ENCODE measurements at regions not wholly inside any gene's neighbourhood (a gene's known extent, or its start where the extent isn't known, plus 50 kb on each side); places are given as distances from the start of the nearest gene placed in this dataset.

GRCh38 chr2:180352620-180353019 lies 345.5 kb upstream of the CWC22 start:
- no peak for TF ChIP-seq ELK1 (IDR thresholded peaks at IDR 0.05; ENCODE audit: borderline replicate concordance, low read depth, low read length)
- TF ChIP-seq USF2 (IDR thresholded peaks at IDR 0.05; ENCODE audit: low read depth, low read length) = no peak
- no peak for TF ChIP-seq RAD21 (IDR thresholded peaks at IDR 0.05; ENCODE audit: low read length)
- no peak for TF ChIP-seq CHD1 (IDR thresholded peaks at IDR 0.05; ENCODE audit: low read depth, low read length)
- TF ChIP-seq RCOR1 (IDR thresholded peaks at IDR 0.05; ENCODE audit: insufficient replicate concordance, low read length) = no peak
- TF ChIP-seq CEBPB (IDR thresholded peaks at IDR 0.05; ENCODE audit: low read depth, low read length) = peak; percentile 57
- no peak for TF ChIP-seq SMC3 (IDR thresholded peaks at IDR 0.05; ENCODE audit: low read depth, low read length)
- H4K5ac ChIP-seq (ENCODE audit: low read depth, low read length) = no peak overlapping the region
- dilution Hi-C loops (cut with HindIII; ENCODE audit: low sequenced_read_pairs, unreplicated experiment) = no loop called here
- H3K9me3 ChIP-seq (ENCODE audit: control insufficient read depth, insufficient read depth, low read length) = 0 out of 2 replicates have a peak, but pooled peaks cover 2% of the 10 kb centered on the region
- H3K9ac ChIP-seq (ENCODE audit: low read depth, low read length) = no peak overlapping the region
- H2BK20ac ChIP-seq (ENCODE audit: low read depth, low read length) = no peak overlapping the region
- H2AFZ ChIP-seq (replicated peaks; ENCODE audit: low read length, poor library complexity) = no peak overlapping the region
- no peak overlapping the region for H2BK5ac ChIP-seq (ENCODE audit: low read depth, low read length, poor library complexity, severe bottlenecking)
- H3K36me3 ChIP-seq (ENCODE audit: control insufficient read depth, insufficient read depth, low read length) = no peaks in the 10 kb centered on the region
- no peaks in the 10 kb centered on the region for H3K9me1 ChIP-seq (ENCODE audit: insufficient read depth, low read length)
- in situ Hi-C loops (cut with MboI; ENCODE audit: low sequenced_read_pairs) = no loop called here
- WGBS, 2 experiments (ENCODE audit: extremely low coverage in 2 of 2, insufficient read length in 1 of 2) = no CpG with 5 or more reads among the region's 1 CpG
- no peak overlapping the region for H3K23ac ChIP-seq (ENCODE audit: low read depth, low read length)
- H3K56ac ChIP-seq (ENCODE audit: extremely low read depth, insufficient read depth, low read length) = no peak overlapping the region
- H2AK9ac ChIP-seq (replicated peaks; ENCODE audit: low read depth, low read length, poor library complexity) = no peak overlapping the region
- H2AK5ac ChIP-seq (ENCODE audit: low read depth, low read length) = no peak overlapping the region
- H4K8ac ChIP-seq (ENCODE audit: low read depth in 2 of 2, low read length in 2 of 2) = no peak overlapping the region
- H3K4me3 ChIP-seq (ENCODE audit: insufficient read depth, low read depth, low read length) = no peak overlapping the region
- H3K18ac ChIP-seq (ENCODE audit: low read depth, low read length) = no peak overlapping the region
- BruUV-seq (replicated peaks) = no TSS peak
- no peaks in the 10 kb centered on the region for H3K27me3 ChIP-seq (ENCODE audit: control insufficient read depth, insufficient read depth, low read length)
- no peaks in the 10 kb centered on the region for H3K79me1 ChIP-seq (ENCODE audit: low read depth in 1 of 2, low read length in 2 of 2)
- DNase-seq = no peak
- ChIA-PET CTCF (no interaction called here), POLR2A (ENCODE audit: unreplicated experiment) (no interaction called here)
- intact Hi-C loops (cut with micrococcal nuclease) = no loop called here
- no peak overlapping the region for H2BK15ac ChIP-seq (ENCODE audit: low read depth, low read length)
- H4K91ac ChIP-seq (ENCODE audit: insufficient read depth, low read depth, low read length) = no peak overlapping the region
- H2BK120ac ChIP-seq (ENCODE audit: low read depth, low read length) = no peak overlapping the region
- no peak overlapping the region for H3K4me2 ChIP-seq (ENCODE audit: low read depth, low read length)
- no peaks in the 10 kb centered on the region for H3K4me1 ChIP-seq (ENCODE audit: control insufficient read depth, insufficient read depth, low read length)
- H3K4ac ChIP-seq (ENCODE audit: low read depth, low read length) = no peak overlapping the region
- no peak overlapping the region for H3K14ac ChIP-seq (replicated peaks; ENCODE audit: low read depth, low read length)
- H3K27ac ChIP-seq (ENCODE audit: insufficient read depth, low read length) = no peak overlapping the region
- no peak for ATAC-seq (ENCODE audit: low read depth)
- H4K20me1 ChIP-seq (ENCODE audit: insufficient read depth, low read length) = no peaks in the 10 kb centered on the region
